ENCODE measurements at regions not wholly inside any gene's neighbourhood (a gene's known extent, or its start where the extent isn't known, plus 50 kb on each side); places are given as distances from the start of the nearest gene placed in this dataset.

- Histone ChIP-seq H3K36me3 (replicated peaks in 1 of 2; ENCODE audit: control insufficient read depth in 1 of 2, insufficient read depth in 2 of 2, low read length in 2 of 2) (no peaks in the 10 kb centered on the region), H3K9ac (ENCODE audit: insufficient read depth, low read depth, low read length) (no peak overlapping the region), H4K20me1 (ENCODE audit: insufficient read depth, low read length) (no peaks in the 10 kb centered on the region), H3K4me2 (ENCODE audit: low read depth, low read length) (no peak overlapping the region), H3K27me3 (ENCODE audit: control insufficient read depth in 1 of 2, insufficient read depth in 2 of 2, low read length in 2 of 2) (no peaks in the 10 kb centered on the region), H3K4me1 (ENCODE audit: insufficient read depth, low read length) (0 out of 2 replicates have a peak, but pooled peaks cover 8% of the 10 kb centered on the region), H3K27ac (ENCODE audit: extremely low read length, insufficient read depth, low read length) (no peak overlapping the region), H2AFZ (ENCODE audit: low read length) (no peak overlapping the region), H3K9me3 (ENCODE audit: low read length) (no peaks in the 10 kb centered on the region), H3K4me3 (replicated peaks in 1 of 3; ENCODE audit: insufficient read depth in 1 of 3, low read depth in 2 of 3, low read length in 3 of 3) (no peak overlapping the region), H3K79me2 (ENCODE audit: insufficient read depth, low read length) (no peaks in the 10 kb centered on the region)
- DNase-seq (ENCODE audit: low spot score) (no peak), FAIRE-seq (no peak), ATAC-seq (no peak)
- WGBS (ENCODE audit: low lambda C conversion rate), result 5% methylated on average over 2 of the region's 2 CpGs
- intact Hi-C loops (cut with micrococcal nuclease; ENCODE audit: unreplicated experiment), result no loop called here
- no TSS peak for BruUV-seq (replicated peaks)
- ChIA-PET CTCF (ENCODE audit: low intra/inter-chr PET ratio, low total read pairs) (no interaction called here), POLR2A (no interaction called here)
- TF ChIP-seq ZNF343 (CRISPR knock-in tag; IDR thresholded peaks at IDR 0.05), result no peak
- TF ChIP-seq SP140L (CRISPR knock-in tag; IDR thresholded peaks at IDR 0.05; ENCODE audit: borderline replicate concordance), result no peak
- no peak for TF ChIP-seq BCL3 (CRISPR knock-in tag; IDR thresholded peaks at IDR 0.05)
- TF ChIP-seq CEBPB (IDR thresholded peaks at IDR 0.05; ENCODE audit: borderline replicate concordance, low read depth, low read length), result peak; percentile 11; the same call in 1 of the 2 replicates
- in situ Hi-C loops (cut with HindIII; ENCODE audit: extremely low pct_ligation_motif_present, low pct_unique_long_range_greater_than_20kb), result no loop called here
These were observed 246.9 kb upstream of the SLC39A10 start for GRCh38 chr2:195410074-195410671.

- no peak for TF ChIP-seq ZFP91 (CRISPR knock-in tag; IDR thresholded peaks at IDR 0.05; ENCODE audit: borderline replicate concordance)
- peak; percentile 56 for TF ChIP-seq ZNF629 (CRISPR knock-in tag; conservative IDR thresholded peaks at IDR 0.05)
- ChIA-PET CTCF (ENCODE audit: low intra/inter-chr PET ratio, low total read pairs) (no interaction called here), POLR2A (no interaction called here)
- H3K36me3 ChIP-seq (replicated peaks in 1 of 2; ENCODE audit: control insufficient read depth in 1 of 2, insufficient read depth in 2 of 2, low read length in 2 of 2), result no peaks in the 10 kb centered on the region
- FAIRE-seq (no peak), DNase-seq (ENCODE audit: low spot score) (no peak), ATAC-seq (no peak)
- no peaks in the 10 kb centered on the region for H3K79me2 ChIP-seq (ENCODE audit: insufficient read depth, low read length)
- no peak overlapping the region for H3K9ac ChIP-seq (ENCODE audit: insufficient read depth, low read depth, low read length)
- WGBS (ENCODE audit: low lambda C conversion rate), result 6% methylated on average over 1 of the region's 1 CpG
- no peak overlapping the region for H2AFZ ChIP-seq (ENCODE audit: low read length)
- 0 out of 2 replicates have a peak, but pooled peaks cover 8% of the 10 kb centered on the region for H3K4me1 ChIP-seq (ENCODE audit: insufficient read depth, low read length)
- H3K27me3 ChIP-seq (ENCODE audit: control insufficient read depth in 1 of 2, insufficient read depth in 2 of 2, low read length in 2 of 2), result no peaks in the 10 kb centered on the region
- no TSS peak for BruUV-seq (replicated peaks)
- H3K4me2 ChIP-seq (ENCODE audit: low read depth, low read length), result no peak overlapping the region
- no peaks in the 10 kb centered on the region for H3K9me3 ChIP-seq (ENCODE audit: low read length)
- H4K20me1 ChIP-seq (ENCODE audit: insufficient read depth, low read length), result no peaks in the 10 kb centered on the region
- no peak overlapping the region for H3K4me3 ChIP-seq (replicated peaks in 1 of 3; ENCODE audit: insufficient read depth in 1 of 3, low read depth in 2 of 3, low read length in 3 of 3)
- intact Hi-C loops (cut with micrococcal nuclease; ENCODE audit: unreplicated experiment), result no loop called here
- H3K27ac ChIP-seq (ENCODE audit: extremely low read length, insufficient read depth, low read length), result no peak overlapping the region
- in situ Hi-C loops (cut with HindIII; ENCODE audit: extremely low pct_ligation_motif_present, low pct_unique_long_range_greater_than_20kb), result no loop called here
These were observed 248.2 kb upstream of the SLC39A10 start for GRCh38 chr2:195408811-195409210.
